ENCODE measurements at regions not wholly inside any gene's neighbourhood (a gene's known extent, or its start where the extent isn't known, plus 50 kb on each side); places are given as distances from the start of the nearest gene placed in this dataset.

- TF ChIP-seq CTCF (IDR thresholded peaks at IDR 0.05 in 8 of 11, conservative IDR thresholded peaks at IDR 0.05 in 3 of 11) (no peak), POLR2A (IDR thresholded peaks at IDR 0.05) (no peak), POLR2AphosphoS5 (IDR thresholded peaks at IDR 0.05) (no peak)
These were observed 107.5 kb downstream of the MSTN start for GRCh38 chr2:189954989-189955388.
